IMR-90 (cell line): ENCODE measurements at regions not wholly inside any gene's neighbourhood (a gene's known extent, or its start where the extent isn't known, plus 50 kb on each side); places are given as distances from the start of the nearest gene placed in this dataset.

ENCODE experiments used
- ATAC-seq: fragments of 200-7000 bp; cut with Tn5 transposase; 2 replicates; pipeline ENCODE4 v1.9.1; 2020; ENCODE audit warnings: low read depth, mild to moderate bottlenecking, moderate library complexity
- BruUV-seq: library from RNA; stranded (reverse); fragments of 400-500 nt; replicated peaks from 2 replicates; lab custom pipeline; 2021; lab: Mats Ljungman, UMichigan
- CTCF ChIA-PET: fragments of 300-600 bp; formaldehyde crosslinking; extraction: SDS; loops from one replicate; lab custom pipeline; 2021; ENCODE audit warnings: antibody characterized with exemption; lab: Yijun Ruan, JAX
- POLR2A ChIA-PET: fragments of 300-600 bp; sonication (Branson Sonifier 250); formaldehyde crosslinking; loops from one replicate; lab custom pipeline; 2022; ENCODE audit warnings: antibody characterized with exemption; ENCODE audit not compliant: unreplicated experiment; lab: Charles Lee
- DNase-seq: peaks from one replicate; pipeline ENCODE4 v3.0.0; 2013
- H2AFZ ChIP-seq: replicated peaks from 2 replicates; pipeline ENCODE3; 2013; ENCODE audit warnings: low read length, mild to moderate bottlenecking; ENCODE audit not compliant: poor library complexity
- H2AK5ac ChIP-seq: 2 replicates; pipeline ENCODE4 v1.6.1; 2013; ENCODE audit warnings: low read depth, low read length, inconsistent platforms
- H2AK9ac ChIP-seq: replicated peaks from 2 replicates; pipeline ENCODE3; 2013; ENCODE audit warnings: mild to moderate bottlenecking, low read depth, low read length, moderate library complexity; ENCODE audit not compliant: poor library complexity
- H2BK120ac ChIP-seq: 2 replicates; pipeline ENCODE4 v1.6.1; 2013; ENCODE audit warnings: low read depth, low read length, inconsistent platforms
- H2BK15ac ChIP-seq: 3 replicates; pipeline ENCODE4 v1.6.1; 2013; ENCODE audit warnings: low read depth, low read length, inconsistent platforms
- H2BK20ac ChIP-seq: 2 replicates; pipeline ENCODE4 v1.6.1; 2013; ENCODE audit warnings: low read depth, mild to moderate bottlenecking, inconsistent platforms, low read length, moderate library complexity
- H2BK5ac ChIP-seq: 2 replicates; pipeline ENCODE4 v1.6.1; 2013; ENCODE audit warnings: mild to moderate bottlenecking, low read depth, low read length, inconsistent platforms; ENCODE audit not compliant: poor library complexity, severe bottlenecking
- H3K14ac ChIP-seq: replicated peaks from 2 replicates; pipeline ENCODE4 v1.6.1; 2013; ENCODE audit warnings: low read depth, low read length, inconsistent platforms
- H3K18ac ChIP-seq: 2 replicates; pipeline ENCODE4 v1.6.1; 2013; ENCODE audit warnings: low read depth, low read length, control low read depth
- H3K23ac ChIP-seq: 2 replicates; pipeline ENCODE4 v1.6.1; 2013; ENCODE audit warnings: low read depth, low read length, inconsistent platforms
- H3K27ac ChIP-seq: 2 replicates; pipeline ENCODE4 v1.5.1; 2013; ENCODE audit warnings: mild to moderate bottlenecking, control low read depth, low read length; ENCODE audit not compliant: insufficient read depth
- H3K27me3 ChIP-seq: 2 replicates; pipeline ENCODE4 v1.6.1; 2013; ENCODE audit warnings: low read length; ENCODE audit not compliant: control insufficient read depth, insufficient read depth
- H3K36me3 ChIP-seq: 2 replicates; pipeline ENCODE4 v1.6.1; 2013; ENCODE audit warnings: low read length, mixed read lengths; ENCODE audit not compliant: control insufficient read depth, insufficient read depth
- H3K4ac ChIP-seq: 2 replicates; pipeline ENCODE4 v1.6.1; 2013; ENCODE audit warnings: low read depth, low read length, inconsistent platforms
- H3K4me1 ChIP-seq: 2 replicates; pipeline ENCODE4 v1.6.1; 2013; ENCODE audit warnings: low read length, mixed read lengths; ENCODE audit not compliant: control insufficient read depth, insufficient read depth
- H3K4me2 ChIP-seq: 2 replicates; pipeline ENCODE4 v1.6.1; 2013; ENCODE audit warnings: low read depth, mild to moderate bottlenecking, control low read depth, low read length, moderate library complexity
- H3K4me3 ChIP-seq: 2 replicates; pipeline ENCODE4 v1.5.1; 2013; ENCODE audit warnings: low read depth, mild to moderate bottlenecking, control low read depth, low read length, moderate library complexity; ENCODE audit not compliant: insufficient read depth
- H3K56ac ChIP-seq: 2 replicates; pipeline ENCODE4 v1.6.1; 2013; ENCODE audit warnings: low read length, inconsistent platforms; ENCODE audit not compliant: insufficient read depth; ENCODE audit errors: extremely low read depth
- H3K79me1 ChIP-seq, 2 experiments: 2 replicates each; pipeline ENCODE4 v1.6.1; 2013; ENCODE audit warnings: low read length in 2 of 2, inconsistent platforms in 1 of 2, low read depth in 1 of 2
- H3K9ac ChIP-seq: 2 replicates; pipeline ENCODE4 v1.6.1; 2013; ENCODE audit warnings: low read depth, low read length, control low read depth
- H3K9me1 ChIP-seq: 2 replicates; pipeline ENCODE4 v1.6.1; 2013; ENCODE audit warnings: low read length, inconsistent platforms; ENCODE audit not compliant: insufficient read depth
- H3K9me3 ChIP-seq: 2 replicates; pipeline ENCODE4 v1.6.1; 2013; ENCODE audit warnings: low read length; ENCODE audit not compliant: control insufficient read depth, insufficient read depth
- H4K20me1 ChIP-seq: 2 replicates; pipeline ENCODE4 v1.6.1; 2013; ENCODE audit warnings: low read length, inconsistent platforms; ENCODE audit not compliant: insufficient read depth
- H4K5ac ChIP-seq: 2 replicates; pipeline ENCODE4 v1.6.1; 2013; ENCODE audit warnings: mild to moderate bottlenecking, low read depth, low read length, control low read depth
- H4K8ac ChIP-seq, 2 experiments: 2 replicates each; pipeline ENCODE4 v1.6.1; 2013; ENCODE audit warnings: low read depth in 2 of 2, low read length in 2 of 2, control low read depth in 1 of 2, inconsistent platforms in 1 of 2
- H4K91ac ChIP-seq: 2 replicates; pipeline ENCODE4 v1.6.1; 2013; ENCODE audit warnings: low read depth, low read length, inconsistent platforms; ENCODE audit not compliant: insufficient read depth
- CEBPB ChIP-seq: IDR thresholded peaks from 2 replicates; pipeline ENCODE4 v1.6.1; 2012; ENCODE audit warnings: low read depth, low read length, improper control_type of control experiment
- MAFK ChIP-seq: IDR thresholded peaks from 2 replicates; pipeline ENCODE4 v1.6.1; 2012; ENCODE audit warnings: low read depth, low read length, improper control_type of control experiment
- USF2 ChIP-seq: fragments of 150-350 bp; IDR thresholded peaks from 2 replicates; pipeline ENCODE4 v1.6.1; 2017; ENCODE audit warnings: mild to moderate bottlenecking, antibody characterized with exemption, low read length, low read depth
- WGBS, 2 experiments: methylation state at CpG; one replicate each; pipeline versions ENCODE4 v1.1.5 to v1.1.7; 2013; ENCODE audit warnings: missing lambda C conversion rate in 2 of 2; ENCODE audit not compliant: insufficient read length in 1 of 2; ENCODE audit errors: extremely low coverage in 2 of 2; 5-methylcytosine and 5-hydroxymethylcytosine counted together
- dilution Hi-C: fragments of 300-500 bp; cut with HindIII; formaldehyde crosslinking; loops from one replicate; pipeline ENCODE4 v1.14.3; 2018; ENCODE audit warnings: low sequenced_read_pairs; ENCODE audit not compliant: unreplicated experiment
- in situ Hi-C: fragments of 300-500 bp; cut with MboI; formaldehyde crosslinking; loops from 3 replicates; pipeline ENCODE4 v1.14.3; 2019; ENCODE audit warnings: low sequenced_read_pairs, inconsistent platforms, mixed read lengths
- intact Hi-C: fragments of 100-400 bp; cut with micrococcal nuclease; formaldehyde crosslinking; loops from 2 replicates; pipeline ENCODE4 v1.10.0; 2022

DNA sequence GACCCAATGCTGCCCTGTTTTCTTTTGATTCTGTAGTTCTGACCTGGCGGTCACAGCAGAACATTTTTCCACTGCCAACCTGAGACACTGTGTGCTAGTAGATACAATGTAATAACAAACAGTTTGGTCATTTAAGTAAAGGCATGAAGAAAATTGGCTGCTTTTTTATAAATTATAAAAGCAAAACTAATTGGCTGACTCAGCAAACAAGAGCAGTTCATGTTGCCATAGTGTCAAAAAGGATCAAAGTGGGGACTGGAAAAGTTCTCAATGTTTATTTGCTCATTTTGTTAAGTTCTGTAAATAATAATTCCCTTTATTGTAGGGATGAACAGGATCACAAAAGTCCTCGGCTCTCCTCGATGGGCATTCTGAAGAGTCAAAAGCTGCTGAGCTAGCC is 599.5 kb downstream of the PKHD1 start:
- H3K79me1 ChIP-seq: no peaks in the 10 kb centered on the region
- in situ Hi-C loops: no loop called here
- no CpG with 5 or more reads among the region's 3 CpGs for WGBS, 2 experiments

More for the DNA sequence above, 599.5 kb downstream of the PKHD1 start:
- no peak overlapping the region for H3K9ac ChIP-seq
- no peak overlapping the region for H2AK9ac ChIP-seq
- POLR2A ChIA-PET: no interaction called here
- H2BK5ac ChIP-seq: no peak overlapping the region
- no peak overlapping the region for H2AFZ ChIP-seq
- H3K4me1 ChIP-seq: no peaks in the 10 kb centered on the region
- peaks cover 8% of the 10 kb centered on the region for H3K9me3 ChIP-seq
- H4K5ac ChIP-seq: no peak overlapping the region
- no peaks in the 10 kb centered on the region for H3K9me1 ChIP-seq
- no peak overlapping the region for H3K23ac ChIP-seq
- no peak overlapping the region for H3K18ac ChIP-seq
- H3K4ac ChIP-seq: no peak overlapping the region
- H2AK5ac ChIP-seq: no peak overlapping the region
- H3K36me3 ChIP-seq: no peaks in the 10 kb centered on the region
- ATAC-seq (no peak), DNase-seq (no peak)
- no peaks in the 10 kb centered on the region for H4K20me1 ChIP-seq
- no peak overlapping the region for H3K4me2 ChIP-seq
- no peak overlapping the region for H4K91ac ChIP-seq
- H2BK15ac ChIP-seq: no peak overlapping the region
- intact Hi-C loops (no loop called here), dilution Hi-C loops (no loop called here)
- no peak overlapping the region for H3K56ac ChIP-seq
- H3K4me3 ChIP-seq: no peak overlapping the region
- H2BK120ac ChIP-seq: no peak overlapping the region
- no peak overlapping the region for H2BK20ac ChIP-seq
- CTCF ChIA-PET: no interaction called here
- H3K27ac ChIP-seq: no peak overlapping the region
- H3K14ac ChIP-seq: no peak overlapping the region
- H3K27me3 ChIP-seq: no peaks in the 10 kb centered on the region
- no TSS peak for BruUV-seq
- TF ChIP-seq USF2 (no peak), CEBPB (no peak), MAFK (peak; percentile 93)
- H4K8ac ChIP-seq: no peak overlapping the region
